GM12878 (cell line): ENCODE measurements at regions not wholly inside any gene's neighbourhood (a gene's known extent, or its start where the extent isn't known, plus 50 kb on each side); places are given as distances from the start of the nearest gene placed in this dataset.

Source experiments
- ATAC-seq: fragments of 200-7000 bp; cut with Tn5 transposase; 3 replicates; pipeline ENCODE4 v1.9.1; 2020; ENCODE audit warnings: mild to moderate bottlenecking, moderate library complexity
- BruUV-seq: library from RNA; stranded (reverse); fragments of 400-500 nt; replicated peaks from 2 replicates; lab custom pipeline; 2021; lab: Mats Ljungman, UMichigan
- CTCF ChIA-PET: fragments of 300-600 bp; sonication (Branson Sonifier 250); formaldehyde crosslinking; extraction: SDS; loops from one replicate; lab custom pipeline; 2021; ENCODE audit warnings: inconsistent platforms; lab: Yijun Ruan, JAX
- POLR2A ChIA-PET: fragments of 350-600 bp; formaldehyde crosslinking; extraction: SDS; loops from one replicate; lab custom pipeline; 2021; ENCODE audit warnings: inconsistent platforms; lab: Charles Lee
- RAD21 ChIA-PET: fragments of 300-600 bp; sonication (Branson Sonifier 250); formaldehyde crosslinking; loops from one replicate; lab custom pipeline; 2023; ENCODE audit warnings: antibody characterized with exemption; ENCODE audit not compliant: unreplicated experiment; lab: Charles Lee
- SMC1A ChIA-PET: fragments of 300-600 bp; sonication (Branson Sonifier 250); formaldehyde crosslinking; loops from one replicate; lab custom pipeline; 2023; ENCODE audit not compliant: unreplicated experiment, uncharacterized antibody; lab: Charles Lee
- DNase-seq: peaks from one replicate; pipeline ENCODE4 v3.0.0-alpha.2; 2011; ENCODE audit warnings: low read depth, low spot score
- FAIRE-seq: peaks from 3 replicates; lab custom pipeline; 2011; peaks lifted over from hg19 to GRCh38; lab: Jason Lieb, UNC
- H2AFZ ChIP-seq: 2 replicates; pipeline ENCODE4 v1.6.0; 2011; ENCODE audit warnings: low read depth, low read length, control low read depth; ENCODE audit not compliant: control insufficient read depth
- H3K27ac ChIP-seq: 2 replicates; pipeline ENCODE4 v1.5.1; 2011; ENCODE audit warnings: control low read depth; ENCODE audit not compliant: control insufficient read depth, insufficient read depth
- H3K27me3 ChIP-seq, 2 experiments: replicated peaks in 1 of 2; 2 replicates each; pipeline versions ENCODE4 v1.6.0 to v1.6.1; 2011; ENCODE audit warnings: low read length in 1 of 2; ENCODE audit not compliant: control insufficient read depth in 2 of 2, insufficient read depth in 2 of 2
- H3K36me3 ChIP-seq, 2 experiments: 2 replicates each; pipeline ENCODE4 v1.5.1; 2011; ENCODE audit warnings: low read length in 1 of 2; ENCODE audit not compliant: control insufficient read depth in 2 of 2, insufficient read depth in 2 of 2
- H3K4me1 ChIP-seq: 2 replicates; pipeline ENCODE4 v1.6.1; 2011; ENCODE audit warnings: mild to moderate bottlenecking, low read length, moderate library complexity, mixed read lengths; ENCODE audit not compliant: control insufficient read depth, insufficient read depth
- H3K4me2 ChIP-seq: 2 replicates; pipeline ENCODE4 v1.6.0; 2011; ENCODE audit warnings: control low read depth; ENCODE audit not compliant: control insufficient read depth, insufficient read depth
- H3K4me3 ChIP-seq: fragments of 200-600 bp; sonication (generic); 2 replicates; pipeline ENCODE4 v1.5.1; 2016
- H3K79me2 ChIP-seq: 2 replicates; pipeline ENCODE4 v1.6.0; 2011; ENCODE audit warnings: low read length; ENCODE audit not compliant: control insufficient read depth, insufficient read depth
- H3K9ac ChIP-seq: 2 replicates; pipeline ENCODE4 v1.8.0; 2011; ENCODE audit warnings: low read length, control low read depth, mixed read lengths; ENCODE audit not compliant: control insufficient read depth, insufficient read depth
- H3K9me3 ChIP-seq: replicated peaks from 3 replicates; pipeline ENCODE4 v1.5.1; 2011; ENCODE audit warnings: mild to moderate bottlenecking, low read length; ENCODE audit not compliant: control insufficient read depth, insufficient read depth
- H4K20me1 ChIP-seq: 2 replicates; pipeline ENCODE4 v1.6.0; 2011; ENCODE audit not compliant: control insufficient read depth, insufficient read depth
- CREM ChIP-seq: IDR thresholded peaks from 2 replicates; pipeline ENCODE4 v1.6.1; 2014; ENCODE audit warnings: antibody characterized with exemption, low read depth
- DPF2 ChIP-seq: fragments of 450-650 bp; IDR thresholded peaks from 2 replicates; pipeline ENCODE4 v1.6.1; 2017; ENCODE audit warnings: mild to moderate bottlenecking
- FOXM1 ChIP-seq: IDR thresholded peaks from 2 replicates; pipeline ENCODE4 v1.6.1; 2012; ENCODE audit warnings: low read depth, mild to moderate bottlenecking, inconsistent platforms, low read length, moderate library complexity
- HCFC1 ChIP-seq: fragments of 150-350 bp; IDR thresholded peaks from 2 replicates; pipeline ENCODE4 v1.6.1; 2014; ENCODE audit warnings: low read length
- HDGF ChIP-seq: fragments of 450-650 bp; IDR thresholded peaks from 2 replicates; pipeline ENCODE4 v1.6.1; 2016; ENCODE audit warnings: antibody characterized with exemption
- IKZF2 ChIP-seq, 2 experiments: fragments of 450-650 bp; IDR thresholded peaks; 2 replicates each; pipeline ENCODE4 v1.6.1; 2017; ENCODE audit warnings: mild to moderate bottlenecking in 2 of 2, moderate library complexity in 2 of 2
- JUND ChIP-seq: IDR thresholded peaks from 2 replicates; pipeline ENCODE4 v1.6.1; 2012; ENCODE audit warnings: low read depth, mild to moderate bottlenecking, low read length, improper control_type of control experiment, moderate library complexity
- KDM1A ChIP-seq: fragments of 200-600 bp; sonication (generic); IDR thresholded peaks from 2 replicates; pipeline ENCODE4 v1.6.1; 2016; ENCODE audit warnings: borderline replicate concordance
- KLF5 ChIP-seq: fragments of 450-650 bp; IDR thresholded peaks from 2 replicates; pipeline ENCODE4 v1.6.1; 2014; ENCODE audit warnings: mild to moderate bottlenecking; ENCODE audit not compliant: partially characterized antibody
- NR2C2 ChIP-seq: IDR thresholded peaks from 2 replicates; pipeline ENCODE4 v1.6.1; 2011; ENCODE audit warnings: borderline replicate concordance, low read depth; ENCODE audit not compliant: control insufficient read depth, insufficient read length
- PAX5 ChIP-seq: IDR thresholded peaks from 2 replicates; pipeline ENCODE4 v1.6.1; 2011; ENCODE audit warnings: low read depth, low read length, borderline replicate concordance
- POLR2AphosphoS2 ChIP-seq: IDR thresholded peaks from 2 replicates; pipeline ENCODE4 v1.6.1; 2011; ENCODE audit warnings: low read depth, mild to moderate bottlenecking, low read length, improper control_type of control experiment, moderate library complexity
- SMAD5 ChIP-seq: IDR thresholded peaks from 2 replicates; pipeline ENCODE4 v1.6.1; 2016; ENCODE audit warnings: antibody characterized with exemption, low read depth
- TBL1XR1 ChIP-seq: IDR thresholded peaks from 2 replicates; pipeline ENCODE4 v1.6.1; 2012; ENCODE audit warnings: low read depth, low read length, improper control_type of control experiment
- ZNF207 ChIP-seq: fragments of 450-650 bp; IDR thresholded peaks from 2 replicates; pipeline ENCODE4 v1.6.1; 2014; ENCODE audit warnings: antibody characterized with exemption, mild to moderate bottlenecking, borderline replicate concordance
- ZNF622 ChIP-seq: fragments of 450-650 bp; IDR thresholded peaks from 2 replicates; pipeline ENCODE4 v1.6.1; 2017; ENCODE audit warnings: mild to moderate bottlenecking, inconsistent platforms
- WGBS: methylation state at CpG from one replicate; pipeline ENCODE4 v1.1.6; 2016; ENCODE audit warnings: low lambda C conversion rate; ENCODE audit not compliant: insufficient replicate concordance, insufficient coverage; ENCODE audit errors: missing lambda C conversion rate; 5-methylcytosine and 5-hydroxymethylcytosine counted together
- in situ Hi-C: fragments of 300-500 bp; cut with MboI; formaldehyde crosslinking; loops from 9 replicates; pipeline ENCODE4 v1.14.3; 2018; ENCODE audit warnings: mixed read lengths
- intact Hi-C: fragments of 100-400 bp; cut with micrococcal nuclease; formaldehyde crosslinking; loops from one replicate; pipeline ENCODE4 v1.14.2; 2022; ENCODE audit not compliant: unreplicated experiment
- TF ChIP-seq, protein P1 (sequence below): fragments of 450-650 bp; formaldehyde crosslinking; IDR thresholded peaks from 2 replicates; pipeline ENCODE4 v1.4.0; 2020; ENCODE audit warnings: mild to moderate bottlenecking, moderate library complexity
- TF ChIP-seq, protein P2 (sequence below), 3 experiments: IDR thresholded peaks in 2 of 3; conservative IDR thresholded peaks in 1 of 3; 2 replicates each; pipeline ENCODE4 v1.5.1; 2011; ENCODE audit warnings: low read depth in 3 of 3, low read length in 3 of 3, mild to moderate bottlenecking in 3 of 3, control low read depth in 2 of 3, moderate library complexity in 2 of 3, inconsistent platforms in 1 of 3, mixed read lengths in 1 of 3; ENCODE audit not compliant: control insufficient read depth in 2 of 3, insufficient read depth in 1 of 3; ENCODE audit errors: extremely low read depth in 1 of 3

DNA sequence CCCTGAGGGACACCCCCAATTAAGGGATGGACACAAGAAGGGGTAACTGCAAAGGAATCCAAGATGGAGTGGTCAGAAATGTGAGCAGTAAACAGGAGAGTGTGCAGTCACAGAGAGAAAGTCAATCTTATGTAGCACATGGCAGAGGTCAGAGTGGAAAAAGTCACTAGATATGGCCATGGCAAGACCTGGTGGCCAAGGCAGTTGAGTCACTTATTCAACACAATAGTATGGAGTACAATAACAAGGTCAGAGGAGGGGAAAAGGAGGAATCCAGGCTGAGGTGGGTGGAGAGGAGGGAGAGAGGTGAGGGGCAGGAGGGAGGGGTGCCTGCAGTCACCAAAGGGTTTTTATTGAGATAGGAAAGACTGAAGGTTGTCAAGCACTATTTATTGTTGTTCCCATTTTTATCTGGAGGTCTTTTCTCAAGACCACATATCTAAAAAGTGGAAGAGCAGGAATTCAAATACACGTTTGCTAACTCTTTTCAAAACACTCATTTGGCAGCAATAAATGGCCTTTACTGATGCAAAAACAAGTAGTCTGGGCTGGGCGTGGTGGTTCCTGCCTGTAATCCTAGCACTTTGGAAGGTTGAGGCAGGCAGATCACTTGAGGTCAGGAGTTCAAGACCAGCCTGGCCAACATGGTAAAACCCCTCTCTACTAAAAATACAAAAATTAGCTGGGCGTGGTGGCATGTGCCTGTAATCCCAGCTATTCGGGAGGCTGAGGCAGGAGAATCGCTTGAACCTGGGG is 53.3 kb upstream of the ARHGEF3 start:
- no peaks in the 10 kb centered on the region for H3K27me3 ChIP-seq
- no peaks in the 10 kb centered on the region for H3K79me2 ChIP-seq
- WGBS = 19% methylated on average over 5 of the region's 5 CpGs
- H3K4me3 ChIP-seq = no peak overlapping the region
- no peak overlapping the region for H2AFZ ChIP-seq
- FAIRE-seq = no peak
- no peaks in the 10 kb centered on the region for H3K36me3 ChIP-seq
- no peaks in the 10 kb centered on the region for H3K9me3 ChIP-seq
- DNase-seq = no peak
- TF ChIP-seq, protein P1, sequence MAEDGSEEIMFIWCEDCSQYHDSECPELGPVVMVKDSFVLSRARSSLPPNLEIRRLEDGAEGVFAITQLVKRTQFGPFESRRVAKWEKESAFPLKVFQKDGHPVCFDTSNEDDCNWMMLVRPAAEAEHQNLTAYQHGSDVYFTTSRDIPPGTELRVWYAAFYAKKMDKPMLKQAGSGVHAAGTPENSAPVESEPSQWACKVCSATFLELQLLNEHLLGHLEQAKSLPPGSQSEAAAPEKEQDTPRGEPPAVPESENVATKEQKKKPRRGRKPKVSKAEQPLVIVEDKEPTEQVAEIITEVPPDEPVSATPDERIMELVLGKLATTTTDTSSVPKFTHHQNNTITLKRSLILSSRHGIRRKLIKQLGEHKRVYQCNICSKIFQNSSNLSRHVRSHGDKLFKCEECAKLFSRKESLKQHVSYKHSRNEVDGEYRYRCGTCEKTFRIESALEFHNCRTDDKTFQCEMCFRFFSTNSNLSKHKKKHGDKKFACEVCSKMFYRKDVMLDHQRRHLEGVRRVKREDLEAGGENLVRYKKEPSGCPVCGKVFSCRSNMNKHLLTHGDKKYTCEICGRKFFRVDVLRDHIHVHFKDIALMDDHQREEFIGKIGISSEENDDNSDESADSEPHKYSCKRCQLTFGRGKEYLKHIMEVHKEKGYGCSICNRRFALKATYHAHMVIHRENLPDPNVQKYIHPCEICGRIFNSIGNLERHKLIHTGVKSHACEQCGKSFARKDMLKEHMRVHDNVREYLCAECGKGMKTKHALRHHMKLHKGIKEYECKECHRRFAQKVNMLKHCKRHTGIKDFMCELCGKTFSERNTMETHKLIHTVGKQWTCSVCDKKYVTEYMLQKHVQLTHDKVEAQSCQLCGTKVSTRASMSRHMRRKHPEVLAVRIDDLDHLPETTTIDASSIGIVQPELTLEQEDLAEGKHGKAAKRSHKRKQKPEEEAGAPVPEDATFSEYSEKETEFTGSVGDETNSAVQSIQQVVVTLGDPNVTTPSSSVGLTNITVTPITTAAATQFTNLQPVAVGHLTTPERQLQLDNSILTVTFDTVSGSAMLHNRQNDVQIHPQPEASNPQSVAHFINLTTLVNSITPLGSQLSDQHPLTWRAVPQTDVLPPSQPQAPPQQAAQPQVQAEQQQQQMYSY (CRISPR knock-in tag) = no peak
- TF ChIP-seq POLR2AphosphoS2 (no peak), FOXM1 (no peak), IKZF2 (IDR thresholded peaks at IDR 0.05) (no peak), PAX5 (no peak), TBL1XR1 (no peak), SMAD5 (no peak), KLF5 (no peak), ZNF207 (no peak), NR2C2 (no peak), ZNF622 (no peak), HDGF (no peak), KDM1A (no peak), CREM (no peak), JUND (no peak), DPF2 (no peak), HCFC1 (no peak)
- TF ChIP-seq, protein P2, sequence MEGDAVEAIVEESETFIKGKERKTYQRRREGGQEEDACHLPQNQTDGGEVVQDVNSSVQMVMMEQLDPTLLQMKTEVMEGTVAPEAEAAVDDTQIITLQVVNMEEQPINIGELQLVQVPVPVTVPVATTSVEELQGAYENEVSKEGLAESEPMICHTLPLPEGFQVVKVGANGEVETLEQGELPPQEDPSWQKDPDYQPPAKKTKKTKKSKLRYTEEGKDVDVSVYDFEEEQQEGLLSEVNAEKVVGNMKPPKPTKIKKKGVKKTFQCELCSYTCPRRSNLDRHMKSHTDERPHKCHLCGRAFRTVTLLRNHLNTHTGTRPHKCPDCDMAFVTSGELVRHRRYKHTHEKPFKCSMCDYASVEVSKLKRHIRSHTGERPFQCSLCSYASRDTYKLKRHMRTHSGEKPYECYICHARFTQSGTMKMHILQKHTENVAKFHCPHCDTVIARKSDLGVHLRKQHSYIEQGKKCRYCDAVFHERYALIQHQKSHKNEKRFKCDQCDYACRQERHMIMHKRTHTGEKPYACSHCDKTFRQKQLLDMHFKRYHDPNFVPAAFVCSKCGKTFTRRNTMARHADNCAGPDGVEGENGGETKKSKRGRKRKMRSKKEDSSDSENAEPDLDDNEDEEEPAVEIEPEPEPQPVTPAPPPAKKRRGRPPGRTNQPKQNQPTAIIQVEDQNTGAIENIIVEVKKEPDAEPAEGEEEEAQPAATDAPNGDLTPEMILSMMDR (IDR thresholded peaks at IDR 0.05 in 2 of 3, conservative IDR thresholded peaks at IDR 0.05 in 1 of 3; ENCODE audit: control insufficient read depth in 2 of 3, extremely low read depth in 1 of 3, insufficient read depth in 1 of 3, low read depth in 3 of 3, low read length in 3 of 3) = no peak
- no peak overlapping the region for H3K27ac ChIP-seq
- no peak overlapping the region for H3K9ac ChIP-seq
- ChIA-PET POLR2A (no interaction called here), CTCF (interaction anchor here (0.7 to 11.8 kb wide), 9 partner anchors 9 to 238 kb away, joined by 3 to 136 read pairs (median 4); no protein-coding TSS in a partner anchor), RAD21 (interaction anchor here (0.6 to 5.7 kb wide), 3 partner anchors 43 to 134 kb away, joined by 3 to 47 read pairs (median 4); no protein-coding TSS in a partner anchor), SMC1A (interaction anchor here (0.5 to 4.1 kb wide), 5 partner anchors 13 to 153 kb away, joined by 3 to 54 read pairs (median 4); no protein-coding TSS in a partner anchor)
- in situ Hi-C loops (no loop called here), intact Hi-C loops (no loop called here)
- no TSS peak for BruUV-seq
- ATAC-seq = no peak
- no peak overlapping the region for H3K4me2 ChIP-seq
- H3K4me1 ChIP-seq = no peaks in the 10 kb centered on the region
- no peaks in the 10 kb centered on the region for H4K20me1 ChIP-seq
